WTC11 (cell line): ENCODE measurements at regions not wholly inside any gene's neighbourhood (a gene's known extent, or its start where the extent isn't known, plus 50 kb on each side); places are given as distances from the start of the nearest gene placed in this dataset.

ENCODE experiments used
- ATAC-seq: fragments of 200-7000 bp; cut with Tn5 transposase; 2 replicates; pipeline ENCODE4 v1.10.0; 2021; ENCODE audit warnings: mild to moderate bottlenecking, moderate library complexity
- CTCF ChIA-PET: fragments of 300-600 bp; sonication (Branson Sonifier 250); formaldehyde crosslinking; loops from one replicate; lab custom pipeline; 2021; ENCODE audit warnings: antibody characterized with exemption; lab: Charles Lee
- POLR2A ChIA-PET: fragments of 350-600 bp; sonication (Branson Sonifier 250); formaldehyde crosslinking; loops from one replicate; lab custom pipeline; 2021; ENCODE audit warnings: antibody characterized with exemption; lab: Charles Lee
- DNase-seq: peaks from one replicate; pipeline ENCODE4 v3.0.0; 2021; ENCODE audit warnings: low spot score
- H3K27ac Mint-ChIP-seq: 2 replicates; pipeline ENCODE4 v1.8.0; 2021; ENCODE audit warnings: mixed read lengths
- H3K27me3 Mint-ChIP-seq: 2 replicates; pipeline ENCODE4 v1.8.0; 2021; ENCODE audit warnings: low read depth, mild to moderate bottlenecking, moderate library complexity, mixed read lengths
- H3K36me3 Mint-ChIP-seq: 2 replicates; pipeline ENCODE4 v1.8.0; 2021; ENCODE audit warnings: mixed read lengths
- H3K4me1 Mint-ChIP-seq: 2 replicates; pipeline ENCODE4 v1.8.0; 2022; ENCODE audit warnings: mixed read lengths
- H3K4me3 Mint-ChIP-seq: 2 replicates; pipeline ENCODE4 v1.8.0; 2021; ENCODE audit warnings: mild to moderate bottlenecking, moderate library complexity, mixed read lengths
- H3K9me3 Mint-ChIP-seq: 2 replicates; pipeline ENCODE4 v1.8.0; 2021; ENCODE audit warnings: mixed read lengths
- ATF2 ChIP-seq: sonication (generic); formaldehyde crosslinking; IDR thresholded peaks from 2 replicates; pipeline ENCODE4 v1.8.1; 2022; ENCODE audit warnings: low read depth, missing genetic modification reagents, borderline replicate concordance
- CBFB ChIP-seq: sonication (generic); formaldehyde crosslinking; IDR thresholded peaks from 2 replicates; pipeline ENCODE4 v1.8.1; 2022; ENCODE audit warnings: mild to moderate bottlenecking, low read depth, missing genetic modification reagents
- CREM ChIP-seq: sonication (generic); formaldehyde crosslinking; IDR thresholded peaks from 2 replicates; pipeline ENCODE4 v1.8.1; 2022; ENCODE audit warnings: mild to moderate bottlenecking, missing genetic modification reagents, moderate library complexity
- ESRRA ChIP-seq: sonication (generic); formaldehyde crosslinking; IDR thresholded peaks from 2 replicates; pipeline ENCODE4 v1.8.1; 2022; ENCODE audit warnings: mild to moderate bottlenecking, missing genetic modification reagents, borderline replicate concordance
- ETV6 ChIP-seq: sonication (generic); formaldehyde crosslinking; IDR thresholded peaks from 2 replicates; pipeline ENCODE4 v1.8.1; 2022; ENCODE audit warnings: mild to moderate bottlenecking, missing genetic modification reagents
- MYBL2 ChIP-seq: sonication (generic); formaldehyde crosslinking; IDR thresholded peaks from 2 replicates; pipeline ENCODE4 v1.8.1; 2023; ENCODE audit warnings: mild to moderate bottlenecking, moderate library complexity, missing genetic modification reagents
- NFATC4 ChIP-seq: fragments of 250-450 bp; sonication (Bioruptor Pico); IDR thresholded peaks from 2 replicates; pipeline ENCODE4 v1.9.0; 2021; ENCODE audit warnings: mild to moderate bottlenecking
- PREB ChIP-seq: sonication (generic); formaldehyde crosslinking; IDR thresholded peaks from 2 replicates; pipeline ENCODE4 v1.8.1; 2022; ENCODE audit warnings: mild to moderate bottlenecking, missing genetic modification reagents, moderate library complexity, borderline replicate concordance
- PRRX2 ChIP-seq: fragments of 250-450 bp; sonication (Bioruptor Pico); IDR thresholded peaks from 2 replicates; pipeline ENCODE4 v1.8.0; 2021; ENCODE audit warnings: mild to moderate bottlenecking
- RORB ChIP-seq: fragments of 250-450 bp; sonication (Bioruptor Pico); IDR thresholded peaks from 2 replicates; pipeline ENCODE4 v1.9.0; 2021; ENCODE audit warnings: mild to moderate bottlenecking
- SMAD4 ChIP-seq: sonication (generic); formaldehyde crosslinking; IDR thresholded peaks from 2 replicates; pipeline ENCODE4 v1.8.0; 2022; ENCODE audit warnings: mild to moderate bottlenecking, missing genetic modification reagents
- SP1 ChIP-seq: sonication (generic); formaldehyde crosslinking; conservative IDR thresholded peaks from 2 replicates; pipeline ENCODE4 v1.8.1; 2022; ENCODE audit warnings: missing genetic modification reagents
- TEAD1 ChIP-seq: sonication (generic); formaldehyde crosslinking; IDR thresholded peaks from 2 replicates; pipeline ENCODE4 v1.8.0; 2022; ENCODE audit warnings: mild to moderate bottlenecking, missing genetic modification reagents
- ZNF138 ChIP-seq: sonication (generic); formaldehyde crosslinking; conservative IDR thresholded peaks from 2 replicates; pipeline ENCODE4 v1.8.1; 2022; ENCODE audit warnings: mild to moderate bottlenecking, moderate library complexity, missing genetic modification reagents
- ZNF317 ChIP-seq: sonication (generic); formaldehyde crosslinking; IDR thresholded peaks from 2 replicates; pipeline ENCODE4 v1.8.1; 2023; ENCODE audit warnings: low read depth, mild to moderate bottlenecking, moderate library complexity, missing genetic modification reagents, borderline replicate concordance
- ZNF671 ChIP-seq: fragments of 250-450 bp; sonication (Bioruptor Pico); IDR thresholded peaks from 2 replicates; pipeline ENCODE4 v1.8.0; 2021; ENCODE audit warnings: mild to moderate bottlenecking
- TF ChIP-seq, protein P1 (sequence below): sonication (generic); formaldehyde crosslinking; IDR thresholded peaks from 2 replicates; pipeline ENCODE4 v1.8.1; 2023; ENCODE audit warnings: mild to moderate bottlenecking, missing genetic modification reagents
- TF ChIP-seq, protein P2 (sequence below): sonication (generic); formaldehyde crosslinking; IDR thresholded peaks from 2 replicates; pipeline ENCODE4 v1.8.0; 2023; ENCODE audit warnings: missing genetic modification reagents, mild to moderate bottlenecking, borderline replicate concordance
- TF ChIP-seq, protein P3 (sequence below): sonication (generic); formaldehyde crosslinking; IDR thresholded peaks from 2 replicates; pipeline ENCODE4 v1.8.0; 2023; ENCODE audit warnings: mild to moderate bottlenecking, missing genetic modification reagents

DNA sequence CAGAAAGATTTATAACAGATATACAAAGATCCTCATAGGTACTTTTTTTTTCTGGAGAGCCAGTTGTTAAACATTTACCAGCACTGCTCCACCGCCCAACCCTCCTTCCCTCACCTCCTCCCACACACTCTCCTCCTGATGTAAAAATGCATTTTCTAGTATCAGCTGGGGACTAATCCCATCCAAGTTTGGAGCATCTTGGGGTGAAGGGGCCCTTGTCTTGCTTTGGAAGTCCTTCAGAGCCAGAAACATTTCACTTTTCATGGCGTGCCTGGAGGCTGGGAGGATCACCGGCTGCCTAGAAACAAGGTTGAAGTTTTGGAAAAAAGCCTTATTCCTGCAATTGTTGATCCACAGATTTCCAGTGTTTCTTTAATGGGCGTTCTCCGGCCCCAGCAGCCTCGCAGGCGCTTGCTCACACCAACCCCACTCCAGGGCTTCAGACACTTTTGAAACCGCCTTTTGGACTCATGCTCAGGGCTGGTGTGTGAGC is 165.1 kb upstream of the AFDN start (continued):
- TF ChIP-seq, protein P1, sequence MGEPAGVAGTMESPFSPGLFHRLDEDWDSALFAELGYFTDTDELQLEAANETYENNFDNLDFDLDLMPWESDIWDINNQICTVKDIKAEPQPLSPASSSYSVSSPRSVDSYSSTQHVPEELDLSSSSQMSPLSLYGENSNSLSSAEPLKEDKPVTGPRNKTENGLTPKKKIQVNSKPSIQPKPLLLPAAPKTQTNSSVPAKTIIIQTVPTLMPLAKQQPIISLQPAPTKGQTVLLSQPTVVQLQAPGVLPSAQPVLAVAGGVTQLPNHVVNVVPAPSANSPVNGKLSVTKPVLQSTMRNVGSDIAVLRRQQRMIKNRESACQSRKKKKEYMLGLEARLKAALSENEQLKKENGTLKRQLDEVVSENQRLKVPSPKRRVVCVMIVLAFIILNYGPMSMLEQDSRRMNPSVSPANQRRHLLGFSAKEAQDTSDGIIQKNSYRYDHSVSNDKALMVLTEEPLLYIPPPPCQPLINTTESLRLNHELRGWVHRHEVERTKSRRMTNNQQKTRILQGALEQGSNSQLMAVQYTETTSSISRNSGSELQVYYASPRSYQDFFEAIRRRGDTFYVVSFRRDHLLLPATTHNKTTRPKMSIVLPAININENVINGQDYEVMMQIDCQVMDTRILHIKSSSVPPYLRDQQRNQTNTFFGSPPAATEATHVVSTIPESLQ (CRISPR knock-in tag), result no peak
- TF ChIP-seq, protein P2, sequence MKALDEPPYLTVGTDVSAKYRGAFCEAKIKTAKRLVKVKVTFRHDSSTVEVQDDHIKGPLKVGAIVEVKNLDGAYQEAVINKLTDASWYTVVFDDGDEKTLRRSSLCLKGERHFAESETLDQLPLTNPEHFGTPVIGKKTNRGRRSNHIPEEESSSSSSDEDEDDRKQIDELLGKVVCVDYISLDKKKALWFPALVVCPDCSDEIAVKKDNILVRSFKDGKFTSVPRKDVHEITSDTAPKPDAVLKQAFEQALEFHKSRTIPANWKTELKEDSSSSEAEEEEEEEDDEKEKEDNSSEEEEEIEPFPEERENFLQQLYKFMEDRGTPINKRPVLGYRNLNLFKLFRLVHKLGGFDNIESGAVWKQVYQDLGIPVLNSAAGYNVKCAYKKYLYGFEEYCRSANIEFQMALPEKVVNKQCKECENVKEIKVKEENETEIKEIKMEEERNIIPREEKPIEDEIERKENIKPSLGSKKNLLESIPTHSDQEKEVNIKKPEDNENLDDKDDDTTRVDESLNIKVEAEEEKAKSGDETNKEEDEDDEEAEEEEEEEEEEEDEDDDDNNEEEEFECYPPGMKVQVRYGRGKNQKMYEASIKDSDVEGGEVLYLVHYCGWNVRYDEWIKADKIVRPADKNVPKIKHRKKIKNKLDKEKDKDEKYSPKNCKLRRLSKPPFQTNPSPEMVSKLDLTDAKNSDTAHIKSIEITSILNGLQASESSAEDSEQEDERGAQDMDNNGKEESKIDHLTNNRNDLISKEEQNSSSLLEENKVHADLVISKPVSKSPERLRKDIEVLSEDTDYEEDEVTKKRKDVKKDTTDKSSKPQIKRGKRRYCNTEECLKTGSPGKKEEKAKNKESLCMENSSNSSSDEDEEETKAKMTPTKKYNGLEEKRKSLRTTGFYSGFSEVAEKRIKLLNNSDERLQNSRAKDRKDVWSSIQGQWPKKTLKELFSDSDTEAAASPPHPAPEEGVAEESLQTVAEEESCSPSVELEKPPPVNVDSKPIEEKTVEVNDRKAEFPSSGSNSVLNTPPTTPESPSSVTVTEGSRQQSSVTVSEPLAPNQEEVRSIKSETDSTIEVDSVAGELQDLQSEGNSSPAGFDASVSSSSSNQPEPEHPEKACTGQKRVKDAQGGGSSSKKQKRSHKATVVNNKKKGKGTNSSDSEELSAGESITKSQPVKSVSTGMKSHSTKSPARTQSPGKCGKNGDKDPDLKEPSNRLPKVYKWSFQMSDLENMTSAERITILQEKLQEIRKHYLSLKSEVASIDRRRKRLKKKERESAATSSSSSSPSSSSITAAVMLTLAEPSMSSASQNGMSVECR, result no peak
- TF ChIP-seq CBFB, result no peak
- TF ChIP-seq ATF2 (CRISPR knock-in tag), result no peak
- no peak for TF ChIP-seq SMAD4
- TF ChIP-seq ETV6, result no peak
- no peak for TF ChIP-seq SP1 (CRISPR knock-in tag)
- TF ChIP-seq PRRX2 (CRISPR knock-in tag), result no peak
- no peak for TF ChIP-seq RORB (CRISPR knock-in tag)
- no peak for TF ChIP-seq ZNF671 (CRISPR knock-in tag)

GRCh38 chr6:167662075-167662880 is 164.4 kb upstream of the AFDN start:
- POLR2A ChIA-PET, result no interaction called here
- no peaks in the 10 kb centered on the region; the same call in 1 of the 2 replicates for H3K27me3 Mint-ChIP-seq
- H3K4me1 Mint-ChIP-seq, result peaks cover 7% of the 10 kb centered on the region; the same call in 1 of the 2 replicates
- no peak for ATAC-seq
- CTCF ChIA-PET, result no interaction called here
- H3K4me3 Mint-ChIP-seq, result no peak overlapping the region
- H3K9me3 Mint-ChIP-seq, result peaks cover 4% of the 10 kb centered on the region
- DNase-seq, result no peak
- TF ChIP-seq ZNF138 (no peak), TEAD1 (CRISPR knock-in tag) (no peak), NFATC4 (CRISPR knock-in tag) (no peak), PREB (CRISPR knock-in tag) (no peak), CREM (CRISPR knock-in tag) (no peak), MYBL2 (CRISPR knock-in tag) (no peak), ESRRA (CRISPR knock-in tag) (no peak), ZNF317 (CRISPR knock-in tag) (no peak)
- TF ChIP-seq, protein P3, sequence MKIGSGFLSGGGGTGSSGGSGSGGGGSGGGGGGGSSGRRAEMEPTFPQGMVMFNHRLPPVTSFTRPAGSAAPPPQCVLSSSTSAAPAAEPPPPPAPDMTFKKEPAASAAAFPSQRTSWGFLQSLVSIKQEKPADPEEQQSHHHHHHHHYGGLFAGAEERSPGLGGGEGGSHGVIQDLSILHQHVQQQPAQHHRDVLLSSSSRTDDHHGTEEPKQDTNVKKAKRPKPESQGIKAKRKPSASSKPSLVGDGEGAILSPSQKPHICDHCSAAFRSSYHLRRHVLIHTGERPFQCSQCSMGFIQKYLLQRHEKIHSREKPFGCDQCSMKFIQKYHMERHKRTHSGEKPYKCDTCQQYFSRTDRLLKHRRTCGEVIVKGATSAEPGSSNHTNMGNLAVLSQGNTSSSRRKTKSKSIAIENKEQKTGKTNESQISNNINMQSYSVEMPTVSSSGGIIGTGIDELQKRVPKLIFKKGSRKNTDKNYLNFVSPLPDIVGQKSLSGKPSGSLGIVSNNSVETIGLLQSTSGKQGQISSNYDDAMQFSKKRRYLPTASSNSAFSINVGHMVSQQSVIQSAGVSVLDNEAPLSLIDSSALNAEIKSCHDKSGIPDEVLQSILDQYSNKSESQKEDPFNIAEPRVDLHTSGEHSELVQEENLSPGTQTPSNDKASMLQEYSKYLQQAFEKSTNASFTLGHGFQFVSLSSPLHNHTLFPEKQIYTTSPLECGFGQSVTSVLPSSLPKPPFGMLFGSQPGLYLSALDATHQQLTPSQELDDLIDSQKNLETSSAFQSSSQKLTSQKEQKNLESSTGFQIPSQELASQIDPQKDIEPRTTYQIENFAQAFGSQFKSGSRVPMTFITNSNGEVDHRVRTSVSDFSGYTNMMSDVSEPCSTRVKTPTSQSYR (CRISPR knock-in tag), result no peak
- no peak overlapping the region for H3K27ac Mint-ChIP-seq
- no peaks in the 10 kb centered on the region for H3K36me3 Mint-ChIP-seq
